Effector CD4-positive, alpha-beta T cell (primary cell): ENCODE measurements at regions not wholly inside any gene's neighbourhood (a gene's known extent, or its start where the extent isn't known, plus 50 kb on each side); places are given as distances from the start of the nearest gene placed in this dataset.

Experiments
- DNase-seq: peaks from one replicate; pipeline ENCODE4 v3.0.0-alpha.2; 2020

DNA sequence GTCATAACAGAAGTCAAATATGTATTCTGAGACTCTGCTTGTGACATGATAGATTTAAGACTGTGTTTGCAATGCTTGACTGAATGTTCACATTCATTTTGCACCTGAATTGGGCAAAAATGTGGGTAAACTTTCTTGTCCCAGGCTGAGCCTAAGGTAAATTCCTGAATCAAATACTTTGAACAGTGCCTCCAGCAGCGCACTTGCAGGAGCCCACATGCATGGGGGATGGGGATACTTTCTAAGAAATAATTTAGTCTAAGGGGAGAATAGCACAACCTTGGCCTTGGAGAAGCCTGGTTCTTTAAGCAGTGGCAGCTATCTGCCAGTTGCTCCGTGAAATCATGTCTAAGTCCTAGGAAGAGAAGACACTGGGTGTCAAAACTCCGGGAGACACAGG is 163.5 kb upstream of the EGFLAM start:
- no peak for DNase-seq

DNA sequence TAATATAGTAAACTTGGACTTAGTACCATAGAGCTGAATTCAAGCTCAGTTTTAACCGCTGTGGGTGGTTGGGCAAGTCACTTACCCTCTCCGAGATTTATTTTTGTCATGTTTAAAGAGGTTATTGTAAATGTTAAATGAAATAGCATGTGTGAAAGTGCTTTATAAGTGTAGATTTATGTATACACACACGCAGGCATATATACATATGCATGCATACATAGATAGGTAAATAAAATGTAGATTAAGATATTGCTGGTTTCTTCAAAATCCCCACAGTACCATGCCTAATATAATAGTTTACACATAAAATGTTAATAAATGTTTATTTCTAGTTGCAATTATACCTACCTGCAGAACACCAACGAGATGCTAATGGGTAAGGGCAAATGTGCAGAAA is 164.5 kb upstream of the EGFLAM start:
- DNase-seq: no peak

DNA sequence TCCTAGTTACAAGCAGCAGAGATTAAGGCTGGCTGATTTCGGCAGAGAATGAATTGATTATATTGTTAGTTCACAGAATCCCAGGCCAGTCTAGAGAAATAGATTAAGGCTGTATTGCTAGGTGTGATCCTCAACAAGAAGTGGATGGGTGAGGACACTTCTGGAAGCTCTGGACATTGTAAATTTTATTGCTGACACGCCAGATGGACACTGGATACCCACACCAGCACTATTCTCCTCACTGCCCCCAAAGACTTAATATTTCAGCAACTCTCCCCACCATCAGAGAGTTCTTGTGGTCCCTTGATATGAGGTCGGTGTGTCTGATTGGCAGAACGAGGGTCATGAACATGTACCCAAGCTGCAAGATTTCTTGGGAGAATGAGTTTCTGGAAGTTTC is 171.6 kb upstream of the EGFLAM start:
- no peak for DNase-seq

DNA sequence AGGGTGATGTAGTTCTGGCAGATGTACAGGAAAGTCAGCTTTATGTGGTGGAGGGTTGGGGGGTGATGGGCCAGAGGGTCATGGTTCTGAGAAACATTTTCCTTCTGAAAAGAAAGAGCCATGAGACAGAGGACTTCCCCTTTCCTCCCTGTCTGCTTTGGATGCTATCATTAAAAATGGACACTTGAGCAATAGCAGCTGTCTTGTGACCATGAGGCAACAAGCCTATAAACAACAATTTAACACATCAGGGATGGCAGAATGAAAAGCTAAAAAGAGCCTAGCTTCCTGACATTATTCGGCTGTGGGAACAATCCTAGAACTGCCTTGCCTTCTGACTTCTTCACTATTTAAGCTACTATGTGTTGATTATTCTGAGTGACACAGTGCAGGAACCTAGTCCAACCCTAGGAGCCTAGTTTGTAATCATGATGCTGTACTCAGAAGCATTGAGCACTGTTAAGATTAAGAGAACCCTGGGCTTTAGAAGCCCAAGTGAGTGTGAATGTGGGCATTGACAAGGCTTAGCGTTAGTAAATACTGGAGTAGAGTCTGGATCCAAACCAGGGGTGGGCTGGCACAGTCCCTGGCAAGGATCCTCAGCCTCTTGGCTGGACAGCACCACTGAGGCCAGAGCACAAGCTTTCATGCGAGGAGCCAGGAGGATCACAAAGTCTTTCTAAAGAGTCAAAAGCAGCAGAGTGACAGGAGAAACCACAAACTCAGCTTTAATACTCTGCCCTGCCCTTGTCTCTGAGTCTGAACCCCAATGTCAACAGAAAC is 178.5 kb upstream of the EGFLAM start:
- no peak for DNase-seq

DNA sequence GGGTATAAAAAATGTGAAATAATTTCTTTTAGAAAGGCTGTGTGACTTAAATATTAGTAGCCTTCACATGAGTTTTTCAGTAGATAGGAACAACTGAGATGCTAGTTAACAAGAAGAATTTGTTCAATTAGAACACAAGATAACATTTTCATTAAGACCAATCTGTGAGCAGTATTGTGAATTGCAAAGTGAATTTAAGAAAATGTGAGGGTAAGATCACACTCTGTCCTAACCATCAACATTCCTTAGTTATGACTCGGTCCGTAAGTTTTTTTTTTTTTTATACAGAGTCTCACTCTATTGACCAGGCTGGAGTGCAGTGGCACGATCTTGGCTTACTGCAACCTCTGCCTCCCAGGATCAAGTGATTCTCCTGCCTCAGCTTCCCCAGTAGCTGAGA is 180.2 kb upstream of the EGFLAM start:
- DNase-seq: no peak

DNA sequence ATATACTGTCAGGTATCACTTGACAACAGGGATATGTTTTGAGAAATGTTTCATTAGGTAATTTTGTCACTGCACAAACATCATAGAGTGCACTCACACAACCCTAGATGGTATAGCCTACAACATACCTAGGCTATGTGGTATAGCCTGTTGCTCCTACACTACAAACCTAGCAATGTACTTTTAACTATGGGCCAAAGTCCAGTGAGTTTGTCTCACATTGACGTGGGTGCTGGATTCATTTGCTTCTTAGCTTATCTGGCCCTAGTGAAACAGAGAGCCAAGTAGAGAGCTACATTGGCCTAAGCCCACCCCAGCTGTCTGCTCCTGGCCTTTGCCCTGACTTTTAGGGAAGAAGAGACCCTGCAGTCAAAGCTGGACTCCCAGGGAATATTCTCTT is 180.7 kb upstream of the EGFLAM start:
- no peak for DNase-seq

DNA sequence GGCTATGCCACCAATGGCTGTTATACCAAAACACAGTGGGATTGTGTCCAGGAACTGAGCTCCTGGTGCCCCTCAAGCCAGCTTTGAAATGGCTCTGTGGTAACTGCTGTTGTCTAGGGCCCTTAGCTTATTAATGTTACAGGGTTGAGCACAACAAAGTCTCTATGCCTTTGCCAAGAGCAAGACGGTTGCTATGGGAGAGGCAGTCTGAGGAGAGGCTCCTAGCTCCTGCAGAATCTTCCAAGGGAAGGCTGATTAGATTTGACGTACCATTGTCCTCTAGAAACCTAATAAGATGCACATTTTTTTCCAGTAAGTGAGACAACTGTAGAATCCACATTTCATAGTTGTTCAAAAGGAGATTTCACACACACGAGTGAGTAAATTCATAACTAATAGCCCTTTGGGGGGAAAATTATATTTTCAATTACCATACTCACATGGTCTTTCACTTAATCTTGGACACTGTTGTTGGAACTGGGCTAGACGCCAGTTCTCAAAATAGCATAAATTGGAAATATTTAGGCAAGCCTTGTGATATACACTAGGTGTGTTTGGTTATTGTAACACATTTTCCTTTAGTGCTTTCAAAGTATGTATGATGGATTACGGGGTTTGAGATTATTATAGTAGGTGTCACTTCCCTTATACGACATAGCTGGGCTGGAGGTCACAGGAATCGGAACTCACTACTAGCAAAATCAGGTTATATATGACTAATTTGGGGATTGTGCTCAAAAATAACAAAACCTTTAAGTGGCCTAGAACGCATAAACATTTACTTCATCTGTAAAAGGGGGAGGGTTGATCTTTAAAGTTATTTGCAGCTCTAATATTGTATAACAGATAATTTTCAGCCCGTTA is 186.3 kb upstream of the EGFLAM start:
- no peak for DNase-seq

DNA sequence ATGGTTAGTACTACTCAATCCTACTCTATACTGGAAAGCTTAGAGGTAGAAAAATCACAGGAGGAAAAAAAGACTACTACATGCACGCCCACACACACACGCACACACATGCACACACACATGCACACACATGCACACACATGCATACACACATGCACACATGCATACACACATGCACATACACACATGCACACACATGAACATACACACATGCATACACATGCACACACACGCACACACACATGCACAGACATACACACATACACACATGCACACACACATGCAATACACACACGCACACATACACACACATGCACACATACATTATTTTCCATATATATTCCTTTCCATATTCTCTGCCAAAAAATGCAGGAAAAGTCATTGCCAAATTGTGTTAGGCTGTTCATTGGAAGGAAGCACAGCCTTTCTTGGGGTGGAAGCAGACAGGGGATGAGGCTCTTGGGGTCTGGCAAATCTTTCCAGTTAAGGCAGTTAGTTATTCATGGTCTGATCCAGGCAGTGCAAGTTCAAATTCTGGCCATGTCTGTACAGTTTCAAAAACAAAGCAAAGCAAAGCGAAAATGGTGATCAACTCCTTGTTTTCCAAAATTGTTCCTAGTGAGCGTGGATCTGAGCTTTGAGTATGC is 187.9 kb upstream of the EGFLAM start:
- DNase-seq: no peak

DNA sequence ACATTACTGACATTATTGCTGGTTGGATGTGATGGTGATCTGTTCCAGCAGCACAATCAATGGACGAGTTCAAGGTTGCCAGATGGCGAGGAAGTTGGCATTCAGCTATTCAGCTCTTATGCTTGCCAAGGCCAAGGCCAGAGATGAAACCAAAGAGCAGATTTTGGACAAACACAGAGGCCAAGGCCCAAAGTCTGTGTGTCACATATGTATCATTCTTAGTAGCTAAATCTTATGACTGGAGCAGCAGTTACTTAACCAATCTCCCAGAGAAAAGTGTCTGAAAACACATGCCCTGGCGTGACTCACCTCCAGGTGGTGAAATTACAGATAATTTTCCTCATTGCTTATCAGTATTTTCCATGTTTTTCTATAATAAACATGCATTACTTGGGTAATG is 189.0 kb upstream of the EGFLAM start:
- no peak for DNase-seq

DNA sequence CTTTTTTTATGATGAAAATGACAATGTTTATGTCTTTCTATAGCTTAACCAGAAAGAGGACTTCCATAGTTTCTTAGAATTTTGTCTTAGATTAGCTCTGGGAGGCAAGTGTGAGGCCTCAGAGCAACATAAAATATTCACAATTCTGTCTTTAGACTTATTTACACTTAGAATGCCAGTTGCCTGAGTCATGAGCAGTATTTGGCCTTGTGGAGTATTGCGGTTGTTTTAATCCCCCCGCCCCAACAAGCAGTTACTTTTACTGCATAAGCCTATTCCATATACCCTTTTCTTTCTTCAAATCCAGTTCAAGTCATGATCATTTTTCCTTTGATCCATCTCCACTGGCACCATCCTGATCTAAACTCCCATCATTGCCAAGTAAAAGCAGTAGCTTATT is 198.0 kb upstream of the EGFLAM start:
- DNase-seq: no peak

DNA sequence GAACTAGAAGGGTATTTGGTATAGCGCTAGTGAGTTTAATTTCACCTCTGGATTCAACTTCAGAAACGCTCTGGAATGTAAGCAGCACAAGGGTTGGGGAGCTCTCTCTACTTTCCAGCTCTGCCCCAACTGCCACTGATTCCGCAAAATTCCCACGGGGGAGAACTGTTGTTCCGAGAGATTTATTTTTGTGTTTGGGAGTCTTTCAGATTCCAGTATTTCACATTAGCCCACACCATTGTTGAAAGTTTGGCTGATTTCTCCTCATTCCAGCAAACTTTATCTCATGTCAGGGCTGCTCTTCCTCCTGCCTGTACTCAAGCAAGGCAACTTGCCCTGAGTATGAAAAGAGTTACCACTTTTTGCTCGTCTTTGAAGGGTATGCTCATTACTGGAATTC is 198.5 kb upstream of the EGFLAM start:
- no peak for DNase-seq

DNA sequence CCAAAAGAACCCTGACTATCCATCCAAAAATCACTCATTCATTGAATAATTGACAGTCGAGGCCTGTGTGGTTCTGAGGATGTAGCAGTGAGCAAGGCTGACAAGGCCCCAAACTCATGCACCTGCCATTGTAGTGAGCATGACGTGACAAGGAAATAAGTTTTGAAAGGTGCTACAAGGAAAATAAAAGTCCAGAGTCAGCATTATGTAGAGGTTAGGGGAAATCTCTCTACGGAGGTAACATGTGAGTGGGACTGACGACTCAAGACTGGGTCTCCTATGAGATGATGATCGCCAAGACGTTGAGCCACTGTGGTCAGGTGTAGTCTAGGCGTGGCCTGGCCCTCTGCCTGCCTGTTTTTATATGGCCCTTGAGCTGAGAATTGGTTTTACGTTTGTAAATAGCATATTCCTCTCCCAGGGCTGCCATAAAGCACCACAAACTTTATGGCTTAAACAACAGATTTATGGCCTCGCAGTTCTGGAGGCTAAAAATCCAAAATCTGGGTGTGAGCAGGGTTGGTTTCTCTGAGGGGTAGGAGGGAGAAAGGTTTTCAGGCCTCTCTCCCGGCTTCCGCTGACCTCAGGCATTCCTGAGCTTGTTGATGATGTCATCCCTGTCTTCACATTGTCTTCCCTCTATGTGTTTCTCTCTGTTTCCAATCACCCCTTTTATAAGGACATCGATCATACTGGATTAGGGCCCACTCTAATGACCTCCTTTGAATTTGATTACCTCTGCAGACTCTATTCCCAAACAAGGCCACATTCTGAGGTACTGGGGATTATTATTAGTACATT is 206.4 kb upstream of the EGFLAM start:
- no peak for DNase-seq

DNA sequence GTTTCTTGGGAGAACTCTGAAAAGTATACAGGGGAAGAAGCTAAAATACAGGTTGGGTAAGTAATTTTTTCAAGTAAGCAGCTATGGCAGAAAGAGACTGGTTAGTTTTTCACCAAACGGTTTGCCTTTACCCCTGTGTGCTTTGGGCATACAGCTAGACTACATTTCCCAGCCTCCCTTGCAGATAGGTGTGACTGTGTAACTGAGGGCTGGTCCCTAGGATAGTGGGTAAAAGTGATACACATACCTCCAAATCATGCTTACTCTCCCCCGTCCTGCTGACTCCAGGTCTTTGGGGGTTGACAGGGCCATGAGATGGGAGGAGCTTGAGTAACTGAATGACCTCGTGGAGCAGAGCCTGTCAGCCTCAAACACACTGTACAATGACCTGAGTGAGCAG is 208.6 kb upstream of the GDNF start:
- DNase-seq: no peak

DNA sequence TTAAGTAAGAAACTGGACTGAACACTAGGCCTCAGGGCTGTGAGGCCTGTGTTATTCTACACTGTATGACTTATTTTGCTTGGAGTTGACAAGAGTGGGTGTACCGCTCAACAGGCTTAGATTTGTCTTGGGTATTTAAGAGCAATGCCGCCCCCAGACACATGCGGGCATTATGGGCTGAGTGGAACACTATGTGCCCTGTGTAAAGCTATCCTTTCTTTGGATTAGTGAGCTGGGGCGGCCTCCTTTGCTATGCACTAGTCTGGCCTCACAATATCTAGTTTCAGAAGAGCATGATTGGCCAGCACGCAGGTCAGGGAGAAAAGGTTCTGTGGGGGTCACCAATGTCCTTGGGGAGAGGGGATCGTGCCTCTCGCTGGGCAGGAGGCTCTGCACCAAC is 206.3 kb upstream of the GDNF start:
- DNase-seq: no peak

DNA sequence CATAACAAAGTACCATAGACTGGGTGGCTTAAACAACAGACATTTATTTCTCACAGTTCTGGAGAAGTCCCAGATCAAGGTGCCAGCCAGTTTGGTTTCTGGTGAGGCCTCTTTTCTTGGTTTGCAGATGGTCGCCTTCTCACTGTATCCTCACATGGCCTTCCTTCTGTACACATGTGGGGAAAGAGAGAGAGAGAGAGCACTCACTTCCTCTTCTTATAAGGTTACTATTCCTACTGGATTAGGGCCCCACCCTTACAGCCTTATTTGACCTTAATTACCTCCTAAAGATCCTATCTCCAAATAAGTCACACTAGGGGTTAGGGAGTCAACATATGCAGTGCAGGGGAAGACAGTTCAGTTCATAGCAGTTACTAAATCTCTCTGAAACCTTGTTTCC is 205.6 kb upstream of the GDNF start:
- no peak for DNase-seq

DNA sequence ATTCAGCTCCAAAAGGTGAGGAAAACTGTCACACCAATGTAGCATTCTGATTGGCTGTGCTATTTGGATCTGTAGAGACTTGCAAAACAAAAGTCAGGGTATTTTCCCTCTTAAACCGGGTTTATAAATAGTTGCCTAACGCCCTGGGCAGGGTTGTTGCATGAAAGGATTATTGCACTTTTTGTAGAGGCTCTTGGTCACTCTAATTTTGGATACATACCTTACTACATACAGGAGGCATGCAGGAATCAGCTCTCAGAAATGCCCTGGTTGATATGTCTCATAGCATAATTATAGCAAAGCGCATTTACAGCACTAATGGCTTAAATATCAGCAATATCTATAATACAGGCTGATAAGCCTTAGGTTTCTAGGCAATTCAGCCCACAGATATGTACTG is 200.0 kb upstream of the GDNF start:
- DNase-seq: no peak

DNA sequence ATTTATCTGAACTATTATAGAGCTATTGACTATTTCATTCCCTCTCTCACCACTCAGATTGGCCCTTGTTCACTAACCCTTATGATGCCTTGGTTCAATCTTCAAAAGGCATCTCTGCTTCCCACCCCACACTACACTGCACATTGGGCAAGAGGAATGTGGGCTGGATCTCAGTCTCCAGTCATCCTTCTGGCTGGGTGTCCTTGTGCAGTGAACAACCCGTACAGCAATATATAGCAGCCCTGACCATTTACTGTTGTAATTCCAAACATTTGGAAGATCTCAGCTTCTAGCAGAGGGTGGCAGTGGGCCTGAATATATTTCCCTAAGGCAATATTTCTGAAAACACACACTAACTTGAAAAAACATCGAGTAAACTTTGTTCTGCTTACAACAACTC is 199.2 kb upstream of the GDNF start:
- no peak for DNase-seq

DNA sequence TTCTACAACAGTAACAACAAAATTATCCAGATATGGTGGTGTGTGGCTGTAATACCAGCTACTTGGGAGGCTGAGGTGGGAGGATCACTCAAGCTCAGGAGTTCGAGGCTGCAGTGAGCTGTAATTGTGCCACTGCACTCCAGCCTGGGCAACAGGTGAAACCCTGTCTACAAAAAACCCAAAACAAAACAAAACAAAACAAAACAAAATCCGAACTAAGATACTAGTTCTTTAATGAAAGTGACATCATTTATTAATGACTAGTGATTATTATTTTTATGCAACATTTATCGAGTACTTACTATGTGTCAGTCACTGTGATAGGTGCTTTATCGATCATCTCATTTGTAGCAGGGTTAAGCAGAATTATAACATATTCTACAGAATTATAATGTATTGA is 196.9 kb upstream of the GDNF start:
- no peak for DNase-seq

DNA sequence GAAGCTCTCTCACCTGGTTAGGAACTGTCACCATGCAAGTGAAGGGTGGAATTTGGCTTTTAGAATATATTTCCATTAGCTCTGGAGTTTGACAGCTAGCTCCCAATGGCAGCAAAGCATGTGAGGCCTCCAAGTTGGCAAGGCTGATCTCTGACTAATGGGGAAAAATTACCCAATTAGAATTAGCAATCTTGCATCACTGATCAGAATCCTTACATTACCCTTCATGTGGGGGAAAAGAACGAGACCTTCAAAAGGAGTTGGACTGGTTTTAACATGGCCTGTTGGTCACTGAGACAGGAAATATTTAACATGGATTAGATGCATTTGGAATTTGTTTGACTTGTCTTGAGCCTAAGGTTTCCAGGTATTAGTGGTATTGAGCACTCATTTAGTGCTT is 192.3 kb upstream of the GDNF start:
- no peak for DNase-seq

DNA sequence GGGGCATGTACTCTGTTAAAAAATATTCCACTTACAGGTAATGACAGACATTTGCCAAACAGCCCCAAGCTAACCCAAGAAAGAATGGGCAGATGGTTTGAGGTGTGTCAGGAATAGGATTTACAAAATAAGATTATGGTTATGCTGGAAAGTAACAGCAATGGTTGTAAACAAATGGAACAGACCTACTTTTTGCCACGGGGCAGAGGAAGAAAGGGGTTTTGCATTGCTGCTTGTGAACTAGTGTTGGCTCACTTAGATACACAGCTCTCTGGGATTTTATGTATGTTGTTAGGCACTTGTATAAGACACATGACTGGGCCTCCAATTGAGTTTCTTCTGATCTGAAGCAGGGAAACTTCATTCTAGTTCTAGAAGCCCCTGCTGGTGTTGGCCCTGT is 191.5 kb upstream of the GDNF start:
- no peak for DNase-seq

DNA sequence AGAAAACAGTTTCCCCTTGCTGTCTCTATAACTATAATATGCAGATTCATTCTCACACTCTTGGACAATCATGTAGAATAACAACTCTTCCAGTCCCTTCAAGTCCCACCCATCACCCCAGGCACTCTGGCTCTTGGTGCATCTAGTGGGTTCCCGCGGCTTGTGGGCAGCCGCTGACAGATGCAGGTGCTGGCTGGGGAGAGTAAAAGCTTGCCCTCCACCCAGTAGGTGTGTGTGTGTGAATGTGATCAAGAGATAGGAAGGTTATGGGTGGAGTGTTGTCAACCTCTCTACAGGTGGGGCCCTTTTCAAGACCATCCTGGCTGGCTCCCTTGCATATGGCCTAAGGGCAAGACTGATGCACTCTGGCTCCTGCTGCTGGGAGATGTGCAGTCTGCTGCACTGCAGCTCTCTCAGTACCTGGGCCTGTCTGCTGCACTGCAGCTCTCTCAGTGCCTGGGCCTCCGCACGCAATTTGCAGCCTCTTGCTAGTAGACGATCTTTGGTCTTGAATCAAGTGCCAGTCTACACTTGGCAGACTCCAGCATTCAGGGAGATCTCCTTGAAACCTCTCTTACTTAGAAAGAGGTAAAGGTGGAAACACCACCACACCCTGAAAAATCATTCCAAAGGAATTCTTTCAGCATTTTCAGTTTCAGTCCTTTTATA is 189.7 kb upstream of the GDNF start:
- no peak for DNase-seq

DNA sequence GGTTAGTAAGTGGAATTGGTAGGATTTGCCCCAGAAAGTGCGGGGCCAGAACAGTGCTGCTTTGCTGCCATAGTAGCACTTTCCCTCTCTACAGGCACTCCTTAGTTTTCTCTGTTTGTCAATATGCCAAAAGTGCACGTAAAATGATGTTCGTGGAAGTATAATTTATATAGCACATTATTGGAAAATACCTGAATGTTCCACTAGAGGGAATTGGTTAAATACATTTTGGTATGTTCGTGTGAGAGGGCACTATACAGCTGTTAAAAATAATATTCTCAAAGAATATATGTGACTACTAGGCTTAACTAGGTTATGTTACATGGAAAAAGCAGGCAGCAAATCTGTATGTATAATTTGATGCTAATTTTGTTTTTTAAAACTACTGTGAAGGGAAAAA is 184.0 kb upstream of the GDNF start:
- no peak for DNase-seq

DNA sequence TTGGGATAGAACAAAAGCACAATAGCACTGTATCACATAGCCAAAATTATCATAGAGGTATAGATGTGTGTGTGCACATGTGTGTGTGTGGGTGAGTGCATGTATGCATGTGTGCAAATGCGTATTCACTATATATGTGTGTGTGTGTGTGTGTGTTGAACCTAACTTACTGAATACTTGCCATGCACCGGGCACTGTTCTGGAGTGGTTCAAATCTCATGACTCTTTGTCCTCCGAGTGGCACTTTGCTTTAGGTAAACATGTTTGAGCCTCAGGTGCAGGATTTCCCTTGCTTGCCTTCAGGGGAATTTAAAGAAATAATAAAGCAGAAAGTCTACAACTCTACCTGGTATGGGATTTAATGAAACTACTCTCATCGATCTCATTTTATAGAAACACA is 183.5 kb upstream of the GDNF start:
- no peak for DNase-seq
